ENCODE measurements at regions not wholly inside any gene's neighbourhood (a gene's known extent, or its start where the extent isn't known, plus 50 kb on each side); places are given as distances from the start of the nearest gene placed in this dataset.

DNA sequence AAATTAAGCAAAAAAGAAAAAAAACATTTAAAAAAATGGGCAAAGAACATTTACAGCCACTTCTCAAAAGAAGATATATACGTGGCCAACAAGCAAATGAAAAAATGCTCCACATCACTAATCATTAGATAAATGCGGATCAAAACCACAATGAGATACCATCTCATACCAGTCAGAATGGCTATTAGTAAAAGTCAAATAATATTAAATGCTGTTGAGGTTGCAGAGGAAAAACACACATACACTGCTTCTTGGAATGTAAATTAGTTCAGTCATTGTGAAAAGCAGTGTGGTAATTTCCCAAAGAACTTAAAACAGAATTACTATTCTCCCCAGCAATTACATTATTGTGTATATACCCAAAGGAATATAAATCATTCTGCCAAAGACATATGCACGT lies 1189.0 kb downstream of the PCDH18 start:
- no peak overlapping the region for H4K5ac ChIP-seq (ENCODE audit: low read depth, low read length)
- WGBS, 2 experiments (ENCODE audit: extremely low coverage in 2 of 2, insufficient read length in 1 of 2) = no CpG with 5 or more reads among the region's 3 CpGs
- no peaks in the 10 kb centered on the region for H3K27me3 ChIP-seq (ENCODE audit: control insufficient read depth, insufficient read depth, low read length)
- H2BK15ac ChIP-seq (ENCODE audit: low read depth, low read length) = no peak overlapping the region
- CTCF ChIA-PET = no interaction called here
- no peaks in the 10 kb centered on the region for H3K36me3 ChIP-seq (ENCODE audit: control insufficient read depth, insufficient read depth, low read length)
- no peaks in the 10 kb centered on the region for H3K4me1 ChIP-seq (ENCODE audit: control insufficient read depth, insufficient read depth, low read length)
- H2AFZ ChIP-seq (replicated peaks; ENCODE audit: low read length, poor library complexity) = no peak overlapping the region
- no peak overlapping the region for H3K4ac ChIP-seq (ENCODE audit: low read depth, low read length)
- H2AK5ac ChIP-seq (ENCODE audit: low read depth, low read length) = no peak overlapping the region
- H3K23ac ChIP-seq (ENCODE audit: low read depth, low read length) = no peak overlapping the region
- H2BK5ac ChIP-seq (ENCODE audit: low read depth, low read length, poor library complexity, severe bottlenecking) = no peak overlapping the region
- no peaks in the 10 kb centered on the region for H3K9me1 ChIP-seq (ENCODE audit: insufficient read depth, low read length)
- H4K20me1 ChIP-seq (ENCODE audit: insufficient read depth, low read length) = no peaks in the 10 kb centered on the region
- H2BK120ac ChIP-seq (ENCODE audit: low read depth, low read length) = no peak overlapping the region
- no TSS peak for BruUV-seq (replicated peaks)
- H3K79me1 ChIP-seq (ENCODE audit: low read depth in 1 of 2, low read length in 2 of 2) = no peaks in the 10 kb centered on the region
- intact Hi-C loops (cut with micrococcal nuclease) (no loop called here), dilution Hi-C loops (cut with HindIII; ENCODE audit: low sequenced_read_pairs, unreplicated experiment) (no loop called here), in situ Hi-C loops (cut with MboI; ENCODE audit: low sequenced_read_pairs) (no loop called here)
- H3K9me3 ChIP-seq (ENCODE audit: control insufficient read depth, insufficient read depth, low read length) = peaks cover 2% of the 10 kb centered on the region; the same call in 1 of the 2 replicates
- H4K8ac ChIP-seq (ENCODE audit: low read depth in 2 of 2, low read length in 2 of 2) = no peak overlapping the region
- no peak overlapping the region for H3K4me3 ChIP-seq (ENCODE audit: insufficient read depth, low read depth, low read length)
- H3K4me2 ChIP-seq (ENCODE audit: low read depth, low read length) = no peak overlapping the region
- no peak overlapping the region for H3K9ac ChIP-seq (ENCODE audit: low read depth, low read length)
- H2AK9ac ChIP-seq (replicated peaks; ENCODE audit: low read depth, low read length, poor library complexity) = no peak overlapping the region
- no peak for DNase-seq
- no peak overlapping the region for H2BK20ac ChIP-seq (ENCODE audit: low read depth, low read length)
- TF ChIP-seq SMC3 (IDR thresholded peaks at IDR 0.05; ENCODE audit: low read depth, low read length) (no peak), MAZ (IDR thresholded peaks at IDR 0.05; ENCODE audit: borderline replicate concordance, low read depth, low read length) (no peak), RAD21 (IDR thresholded peaks at IDR 0.05; ENCODE audit: low read length) (no peak), POLR2A (IDR thresholded peaks at IDR 0.05; ENCODE audit: low read depth, low read length) (no peak), MAFK (IDR thresholded peaks at IDR 0.05; ENCODE audit: low read depth, low read length) (no peak), RFX5 (IDR thresholded peaks at IDR 0.05; ENCODE audit: low read depth, low read length) (no peak), FOS (IDR thresholded peaks at IDR 0.05; ENCODE audit: low read depth, low read length) (no peak), BHLHE40 (IDR thresholded peaks at IDR 0.05; ENCODE audit: low read depth, low read length) (no peak), RCOR1 (IDR thresholded peaks at IDR 0.05; ENCODE audit: insufficient replicate concordance, low read length) (no peak), NFE2L2 (IDR thresholded peaks at IDR 0.05; ENCODE audit: low read depth, low read length) (no peak), MXI1 (IDR thresholded peaks at IDR 0.05; ENCODE audit: borderline replicate concordance, low read depth, low read length) (no peak), CHD1 (IDR thresholded peaks at IDR 0.05; ENCODE audit: low read depth, low read length) (no peak), CEBPB (IDR thresholded peaks at IDR 0.05; ENCODE audit: low read depth, low read length) (no peak)
- TF ChIP-seq, protein P1, sequence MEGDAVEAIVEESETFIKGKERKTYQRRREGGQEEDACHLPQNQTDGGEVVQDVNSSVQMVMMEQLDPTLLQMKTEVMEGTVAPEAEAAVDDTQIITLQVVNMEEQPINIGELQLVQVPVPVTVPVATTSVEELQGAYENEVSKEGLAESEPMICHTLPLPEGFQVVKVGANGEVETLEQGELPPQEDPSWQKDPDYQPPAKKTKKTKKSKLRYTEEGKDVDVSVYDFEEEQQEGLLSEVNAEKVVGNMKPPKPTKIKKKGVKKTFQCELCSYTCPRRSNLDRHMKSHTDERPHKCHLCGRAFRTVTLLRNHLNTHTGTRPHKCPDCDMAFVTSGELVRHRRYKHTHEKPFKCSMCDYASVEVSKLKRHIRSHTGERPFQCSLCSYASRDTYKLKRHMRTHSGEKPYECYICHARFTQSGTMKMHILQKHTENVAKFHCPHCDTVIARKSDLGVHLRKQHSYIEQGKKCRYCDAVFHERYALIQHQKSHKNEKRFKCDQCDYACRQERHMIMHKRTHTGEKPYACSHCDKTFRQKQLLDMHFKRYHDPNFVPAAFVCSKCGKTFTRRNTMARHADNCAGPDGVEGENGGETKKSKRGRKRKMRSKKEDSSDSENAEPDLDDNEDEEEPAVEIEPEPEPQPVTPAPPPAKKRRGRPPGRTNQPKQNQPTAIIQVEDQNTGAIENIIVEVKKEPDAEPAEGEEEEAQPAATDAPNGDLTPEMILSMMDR (conservative IDR thresholded peaks at IDR 0.05; ENCODE audit: low read depth, low read length) = no peak
- TF ChIP-seq, protein P2, sequence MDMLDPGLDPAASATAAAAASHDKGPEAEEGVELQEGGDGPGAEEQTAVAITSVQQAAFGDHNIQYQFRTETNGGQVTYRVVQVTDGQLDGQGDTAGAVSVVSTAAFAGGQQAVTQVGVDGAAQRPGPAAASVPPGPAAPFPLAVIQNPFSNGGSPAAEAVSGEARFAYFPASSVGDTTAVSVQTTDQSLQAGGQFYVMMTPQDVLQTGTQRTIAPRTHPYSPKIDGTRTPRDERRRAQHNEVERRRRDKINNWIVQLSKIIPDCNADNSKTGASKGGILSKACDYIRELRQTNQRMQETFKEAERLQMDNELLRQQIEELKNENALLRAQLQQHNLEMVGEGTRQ (IDR thresholded peaks at IDR 0.05; ENCODE audit: low read depth, low read length) = no peak
- TF ChIP-seq, protein P3, sequence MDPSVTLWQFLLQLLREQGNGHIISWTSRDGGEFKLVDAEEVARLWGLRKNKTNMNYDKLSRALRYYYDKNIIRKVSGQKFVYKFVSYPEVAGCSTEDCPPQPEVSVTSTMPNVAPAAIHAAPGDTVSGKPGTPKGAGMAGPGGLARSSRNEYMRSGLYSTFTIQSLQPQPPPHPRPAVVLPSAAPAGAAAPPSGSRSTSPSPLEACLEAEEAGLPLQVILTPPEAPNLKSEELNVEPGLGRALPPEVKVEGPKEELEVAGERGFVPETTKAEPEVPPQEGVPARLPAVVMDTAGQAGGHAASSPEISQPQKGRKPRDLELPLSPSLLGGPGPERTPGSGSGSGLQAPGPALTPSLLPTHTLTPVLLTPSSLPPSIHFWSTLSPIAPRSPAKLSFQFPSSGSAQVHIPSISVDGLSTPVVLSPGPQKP (IDR thresholded peaks at IDR 0.05; ENCODE audit: borderline replicate concordance, low read depth, low read length) = no peak
- POLR2A ChIA-PET (ENCODE audit: unreplicated experiment) = no interaction called here
- no peak overlapping the region for H4K91ac ChIP-seq (ENCODE audit: insufficient read depth, low read depth, low read length)
- no peak overlapping the region for H3K56ac ChIP-seq (ENCODE audit: extremely low read depth, insufficient read depth, low read length)
- no peak for ATAC-seq (ENCODE audit: low read depth)
- H3K14ac ChIP-seq (replicated peaks; ENCODE audit: low read depth, low read length) = no peak overlapping the region
- no peak overlapping the region for H3K27ac ChIP-seq (ENCODE audit: insufficient read depth, low read length)
- H3K18ac ChIP-seq (ENCODE audit: low read depth, low read length) = no peak overlapping the region

Measured in IMR-90 (cell line).